Cortex of kidney (tissue), 1 donor: ENCODE measurements at regions not wholly inside any gene's neighbourhood (a gene's known extent, or its start where the extent isn't known, plus 50 kb on each side); places are given as distances from the start of the nearest gene placed in this dataset.

Experiments used
- DNase-seq: peaks from one replicate; lab custom pipeline; 2025; lab: John Stamatoyannopoulos, UW

DNA sequence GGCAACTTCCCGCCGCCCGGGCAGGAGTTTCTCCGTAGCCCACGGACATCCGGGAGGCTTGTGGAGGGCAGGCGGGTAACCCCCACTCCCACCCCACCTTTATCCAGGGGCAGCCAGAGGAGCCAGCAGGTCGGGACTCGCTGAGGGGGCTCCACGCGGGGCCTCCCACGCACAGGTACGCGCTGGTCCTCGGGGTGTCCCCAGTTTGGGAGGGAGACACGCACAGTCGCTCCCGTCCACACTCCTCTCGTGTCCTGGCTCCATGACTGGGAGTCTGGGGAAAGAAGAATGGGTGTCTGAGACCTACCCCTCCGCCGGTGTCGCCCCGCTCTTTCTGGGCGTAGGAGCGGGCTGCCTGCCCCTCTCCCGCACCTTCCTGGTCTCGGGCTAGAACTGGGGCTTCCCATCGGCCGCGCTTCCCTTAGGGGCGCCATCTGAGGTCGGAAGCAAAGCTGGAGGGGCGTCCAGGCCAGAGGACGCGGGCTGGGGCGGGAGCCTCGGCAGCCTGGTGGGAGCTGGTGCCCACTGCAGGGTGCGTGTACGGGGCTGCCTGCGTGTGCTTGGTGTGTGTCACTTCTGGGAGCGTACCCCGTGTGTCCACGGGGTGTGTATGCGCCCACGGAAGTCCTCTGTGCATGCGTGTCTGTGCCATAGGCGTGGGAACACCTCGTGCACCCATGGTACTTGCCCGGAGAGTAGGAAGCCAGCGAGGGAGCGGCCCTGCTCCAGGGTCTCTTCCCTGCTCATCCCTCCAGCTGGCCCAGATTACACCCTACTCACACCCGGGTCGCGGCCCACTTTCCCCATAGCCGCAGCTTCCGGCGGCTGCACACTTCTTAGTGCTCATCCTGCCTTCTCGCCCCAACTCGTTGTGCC, 73.0 kb upstream of the LEP start:
- no peak for DNase-seq

GRCh38 chr7:128168667-128169210, 72.3 kb upstream of the LEP start:
- no peak for DNase-seq

- no peak for DNase-seq
Measured at GRCh38 chr7:128170461-128170860, 70.6 kb upstream of the LEP start.

DNA sequence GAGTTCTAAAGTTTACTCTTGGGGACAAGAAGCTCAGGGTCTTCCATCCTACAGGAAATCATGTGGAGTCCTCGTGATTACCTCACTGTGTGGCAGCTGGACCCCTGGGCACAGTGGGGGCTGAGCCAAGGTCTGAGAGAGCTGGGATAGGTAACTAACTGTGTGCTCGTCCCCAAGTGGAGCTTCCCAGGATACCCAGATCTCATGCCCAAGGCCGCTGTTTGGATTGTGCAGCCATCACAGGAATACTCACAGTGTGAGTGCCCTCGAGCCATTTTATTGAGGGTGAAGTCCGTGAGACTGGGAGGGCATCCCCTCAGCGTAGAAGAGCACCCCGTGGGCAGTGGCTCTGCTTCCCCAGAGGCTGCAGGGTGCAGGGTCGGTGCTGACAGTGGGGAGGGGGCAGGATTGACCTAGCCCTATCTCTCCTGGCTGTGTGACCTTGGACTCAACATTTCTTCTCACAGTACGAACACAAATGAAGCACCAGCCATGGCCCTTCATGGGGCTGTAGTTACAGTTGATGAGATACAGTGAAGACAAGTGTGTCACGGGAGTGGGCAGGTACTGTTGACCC, 69.6 kb upstream of the LEP start:
- no peak for DNase-seq

DNA sequence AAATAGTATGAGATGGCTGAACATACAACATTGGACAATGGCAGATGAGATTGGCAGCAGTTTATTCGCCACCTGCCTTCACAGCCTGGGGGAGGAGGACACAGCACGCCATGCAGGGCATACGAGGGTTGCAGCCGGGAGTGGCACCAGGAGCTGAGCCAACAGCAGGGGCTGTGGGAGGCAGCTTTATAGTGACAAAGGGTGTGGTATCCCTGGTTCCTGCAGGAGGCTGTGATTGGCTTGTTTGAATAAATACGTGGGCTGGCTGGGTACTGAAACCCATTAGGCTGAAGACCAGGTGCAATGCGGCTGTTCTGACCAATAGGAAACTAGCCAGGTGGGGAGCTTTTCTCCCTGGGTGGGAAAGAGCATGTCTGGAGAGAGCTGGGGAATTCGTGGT, 68.9 kb upstream of the LEP start:
- no peak for DNase-seq

GRCh38 chr7:128172963-128173362, 68.1 kb upstream of the LEP start:
- DNase-seq = no peak

GRCh38 chr7:128174386-128174785, 66.7 kb upstream of the LEP start:
- no peak for DNase-seq

DNA sequence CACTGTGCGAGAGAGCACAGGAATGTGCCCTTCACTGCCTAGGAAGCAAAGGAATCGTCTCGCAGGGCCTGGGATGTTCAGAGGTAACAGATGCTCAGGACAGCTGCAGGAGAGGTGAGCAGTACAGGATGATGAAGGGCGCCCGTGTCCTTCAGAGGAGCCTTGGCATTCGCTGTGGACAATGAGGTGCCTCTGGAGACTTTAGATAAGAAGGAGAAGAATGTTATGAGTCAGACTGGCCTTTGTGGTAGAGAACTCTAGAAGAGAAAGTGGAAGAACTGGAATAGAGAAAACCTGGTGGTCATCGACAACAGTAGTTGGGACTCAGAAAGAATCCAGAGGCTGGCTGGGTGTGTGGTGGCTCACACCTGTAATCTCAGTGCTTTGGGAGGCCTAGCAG, 64.4 kb upstream of the LEP start:
- DNase-seq = no peak

DNA sequence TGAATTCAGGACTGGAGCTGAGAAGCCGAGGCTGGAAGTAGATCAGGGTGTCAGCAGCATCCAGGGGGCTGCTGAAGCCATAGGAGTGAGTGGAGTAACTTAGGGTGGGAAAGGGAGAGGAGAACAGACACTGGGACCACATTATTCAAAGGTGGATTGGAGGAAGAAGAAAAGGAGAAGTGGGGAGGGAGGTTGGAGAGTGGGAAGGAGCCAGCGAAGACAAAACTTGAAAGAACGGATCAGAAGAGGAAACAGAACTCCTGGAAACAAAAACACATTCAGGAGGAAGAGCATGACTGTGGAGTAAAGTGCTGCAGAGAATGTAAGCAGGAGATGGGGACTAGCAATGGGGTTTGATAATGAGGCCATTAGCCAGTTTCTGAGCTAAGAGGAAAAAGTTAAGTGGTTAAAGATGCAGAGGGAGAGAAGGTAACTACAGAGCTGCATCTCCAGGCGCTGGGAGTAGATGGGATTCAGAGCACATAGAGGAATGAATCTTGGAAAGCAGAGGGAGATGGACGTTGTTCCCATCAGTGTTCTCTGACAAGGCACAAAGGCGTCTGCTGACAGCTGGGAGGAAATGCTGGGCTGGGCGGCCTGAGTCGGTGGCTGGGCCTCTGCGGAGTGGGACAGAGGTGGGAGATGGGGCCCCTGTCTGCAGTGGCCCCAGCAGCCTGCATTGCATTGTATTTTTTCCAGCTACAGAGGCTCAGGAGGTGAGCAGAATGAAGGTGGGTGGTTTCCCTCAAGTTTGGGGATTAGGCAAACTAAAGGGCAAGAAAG, 63.1 kb upstream of the LEP start:
- DNase-seq = no peak

DNA sequence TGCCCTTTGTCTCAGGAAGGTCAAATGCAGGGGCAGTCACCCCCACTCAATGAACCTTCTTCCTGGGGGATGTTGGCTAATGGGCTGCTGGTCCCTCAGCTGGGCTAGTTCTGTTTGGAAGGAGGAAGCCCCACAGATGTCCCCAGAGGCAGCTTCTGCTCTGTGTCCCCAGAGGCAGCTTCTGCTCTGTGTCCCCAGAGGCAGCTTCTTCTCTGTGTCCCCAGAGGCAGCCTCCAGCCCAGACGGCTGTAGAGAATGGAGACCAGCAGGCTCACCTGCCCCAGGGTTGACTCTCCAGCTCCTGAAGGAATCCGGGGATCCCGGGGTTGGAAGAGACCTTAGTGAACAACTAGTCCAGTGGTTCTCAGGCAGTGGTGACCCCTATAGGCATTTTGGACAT, 62.5 kb upstream of the LEP start:
- DNase-seq = no peak

DNA sequence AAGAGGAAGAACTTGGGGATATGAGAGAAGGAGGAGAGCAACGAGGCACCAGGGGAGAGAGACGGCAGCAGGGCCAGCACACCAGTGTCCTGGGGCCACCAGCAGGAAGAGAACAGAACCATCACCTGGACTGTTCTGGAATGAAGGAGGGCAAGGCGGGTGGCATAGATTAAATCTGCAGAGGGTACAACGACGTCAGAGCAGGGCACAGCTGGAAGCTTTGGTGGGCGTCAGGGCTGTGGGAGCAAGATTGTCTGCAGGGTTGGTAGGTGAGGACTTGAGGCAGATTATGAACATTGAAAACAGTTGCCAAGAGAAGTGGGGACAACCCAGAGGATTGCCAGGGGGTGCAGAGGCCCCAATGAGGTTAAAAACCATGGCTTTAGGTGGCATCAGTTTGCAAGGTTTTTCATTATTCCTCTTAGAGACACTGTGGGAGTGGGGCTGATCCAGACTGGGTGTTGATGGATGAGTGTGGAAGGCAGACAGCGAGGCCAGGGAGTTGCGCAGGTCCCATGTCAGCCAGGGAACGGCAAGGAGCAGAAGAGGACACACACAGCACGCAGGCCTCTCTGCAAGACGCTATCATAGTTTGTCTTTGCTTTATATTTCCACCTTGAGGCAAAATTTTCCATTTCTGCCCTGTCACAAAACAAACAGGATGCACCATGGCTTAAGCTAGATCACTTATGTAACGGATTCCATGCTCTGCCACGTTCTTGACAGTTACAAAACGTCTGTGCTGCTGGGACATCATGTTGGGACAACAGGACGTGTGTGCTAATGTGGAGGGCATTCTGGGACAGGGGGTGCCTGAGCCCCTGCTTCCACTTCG, 52.5 kb upstream of the LEP start:
- DNase-seq = no peak

DNA sequence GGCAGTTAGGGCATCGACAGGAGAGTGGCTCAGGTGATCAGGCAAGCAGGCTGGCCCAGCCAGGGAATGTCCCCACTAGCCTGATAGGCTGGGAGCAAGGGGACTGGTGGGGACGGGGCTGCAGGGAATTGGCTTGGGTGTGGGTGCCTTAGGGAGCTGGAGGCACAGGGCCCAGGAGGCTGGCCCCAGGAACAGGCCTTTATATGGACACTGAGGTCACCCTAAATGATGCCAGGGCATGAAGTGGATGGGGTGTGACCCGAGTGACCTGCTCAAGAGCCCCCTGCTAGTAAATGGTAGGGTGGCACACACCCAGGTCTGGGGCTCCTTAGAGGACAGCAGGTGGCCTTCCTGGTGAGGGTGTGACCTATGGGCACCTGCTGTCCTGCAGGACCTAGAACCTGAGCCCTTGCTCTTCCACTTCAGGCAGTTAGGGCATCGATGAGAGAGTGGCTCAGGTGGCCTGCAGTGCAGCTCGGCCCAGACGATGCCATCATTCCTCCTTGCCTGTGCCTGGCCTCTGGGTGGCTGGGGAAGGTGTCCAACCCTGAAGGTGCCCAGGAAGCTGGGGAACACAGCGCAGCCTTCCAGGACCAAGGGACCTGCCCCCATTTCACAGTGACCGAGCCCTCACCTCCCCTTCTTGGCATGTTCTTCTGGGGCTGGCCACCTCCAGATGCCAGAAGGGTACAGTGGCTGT, 51.7 kb upstream of the LEP start:
- no peak for DNase-seq

DNA sequence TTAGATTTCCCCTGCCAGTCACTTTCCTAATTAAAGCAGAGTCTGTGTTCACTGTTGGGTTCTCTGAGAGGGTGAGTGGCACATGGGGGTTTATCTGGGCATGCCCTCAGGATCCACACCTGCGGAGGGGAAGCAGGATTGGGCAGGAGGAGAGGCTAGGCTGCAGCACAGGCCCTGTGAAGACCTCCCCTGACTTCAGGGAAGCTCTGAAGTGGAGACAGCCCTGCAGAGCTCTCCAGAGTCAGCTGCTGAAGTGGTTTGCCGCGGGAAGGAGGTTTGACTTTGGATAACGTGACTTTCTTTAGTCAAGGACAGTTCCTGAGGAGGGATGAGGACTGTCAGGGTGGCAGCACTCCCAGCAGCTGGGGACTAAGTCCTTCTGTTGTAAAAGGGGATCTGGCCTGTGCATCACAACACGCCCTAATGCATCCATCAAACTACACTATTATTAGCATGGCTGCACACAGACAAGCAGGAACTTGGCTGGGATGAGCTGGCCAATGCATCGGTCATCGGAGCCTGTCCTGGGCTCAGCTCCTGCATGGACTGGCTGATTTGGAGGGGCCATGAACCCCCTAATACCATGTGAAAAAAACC, 50.9 kb upstream of the LEP start:
- DNase-seq = no peak

- no peak for DNase-seq
Measured at GRCh38 chr7:128191136-128191844, 49.8 kb upstream of the LEP start.
